ENCODE measurements at regions not wholly inside any gene's neighbourhood (a gene's known extent, or its start where the extent isn't known, plus 50 kb on each side); places are given as distances from the start of the nearest gene placed in this dataset. TPM values are rescaled to one million over a fixed set of nuclear protein-coding genes. Genes with fewer than 3 reads are reported as not detected.

- no peak overlapping the region for H3K27ac ChIP-seq (ENCODE audit: low read depth, low read length)
- H3K56ac ChIP-seq (ENCODE audit: low read length): no peak overlapping the region
- no peaks in the 10 kb centered on the region for H3K27me3 ChIP-seq (ENCODE audit: insufficient read depth, low read length, poor library complexity)
- no peak overlapping the region for H3K4ac ChIP-seq (ENCODE audit: low read depth, low read length)
- peak; percentile 3 for DNase-seq
- no peak overlapping the region for H3K4me3 ChIP-seq (ENCODE audit: low read length)
- H2AK5ac ChIP-seq (ENCODE audit: low read length): no peak overlapping the region
- H4K5ac ChIP-seq (ENCODE audit: low read length): no peak overlapping the region
- H3K4me2 ChIP-seq (ENCODE audit: low read length): no peak overlapping the region
- H3K4me1 ChIP-seq (ENCODE audit: control insufficient read depth, low read depth, low read length): no peaks in the 10 kb centered on the region
- H3K79me1 ChIP-seq (ENCODE audit: low read length): no peaks in the 10 kb centered on the region
- H4K8ac ChIP-seq (ENCODE audit: low read depth, low read length): no peak overlapping the region
- H2BK120ac ChIP-seq (ENCODE audit: low read depth, low read length): no peak overlapping the region
- H3K79me2 ChIP-seq (ENCODE audit: control insufficient read depth, insufficient read depth, low read length): no peaks in the 10 kb centered on the region
- no peaks in the 10 kb centered on the region for H3K36me3 ChIP-seq (ENCODE audit: control insufficient read depth, insufficient read depth, low read length)
- no peak overlapping the region for H3K23ac ChIP-seq (ENCODE audit: low read length)
- no peak overlapping the region for H2BK15ac ChIP-seq (replicated peaks; ENCODE audit: low read depth)
- no peak overlapping the region for H3K18ac ChIP-seq (ENCODE audit: low read length)
- no peak overlapping the region for H3K9ac ChIP-seq (ENCODE audit: low read length)
- H2BK5ac ChIP-seq (ENCODE audit: low read length): no peak overlapping the region
- no CpG with 5 or more reads among the region's 12 CpGs for WGBS (ENCODE audit: extremely low coverage, insufficient coverage, low lambda C conversion rate)
These were observed 78.9 kb upstream of the CNKSR2 start for GRCh38 chrX:21295246-21295820.

DNA sequence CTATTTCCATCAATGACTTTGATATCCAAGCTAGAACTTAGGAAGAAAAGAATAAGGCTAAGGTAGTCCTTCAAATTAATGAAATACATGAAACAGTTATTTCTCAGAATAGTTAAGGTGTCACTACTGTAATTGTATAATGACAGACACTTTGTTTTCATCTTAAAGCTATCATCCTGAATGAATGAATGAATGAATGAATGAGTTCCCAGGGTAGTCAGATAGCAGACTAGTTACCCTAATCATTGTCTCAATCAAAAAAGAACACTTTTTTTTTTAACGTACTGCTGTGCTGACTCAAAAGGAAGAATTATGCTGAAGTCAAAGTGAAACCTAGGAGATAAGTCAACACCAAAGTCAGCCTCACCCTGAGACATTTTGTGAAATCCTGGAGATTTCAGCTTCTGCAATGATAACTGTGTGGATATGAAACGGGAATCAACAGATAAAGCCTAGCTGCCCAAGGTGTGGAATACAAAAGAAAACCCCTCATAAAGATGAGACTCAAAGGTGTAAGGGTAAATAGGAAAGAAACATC is 68.3 kb upstream of the CNKSR2 start:
- H4K8ac ChIP-seq (ENCODE audit: low read depth, low read length): no peak overlapping the region
- H3K79me1 ChIP-seq (ENCODE audit: low read length): no peaks in the 10 kb centered on the region

DNA sequence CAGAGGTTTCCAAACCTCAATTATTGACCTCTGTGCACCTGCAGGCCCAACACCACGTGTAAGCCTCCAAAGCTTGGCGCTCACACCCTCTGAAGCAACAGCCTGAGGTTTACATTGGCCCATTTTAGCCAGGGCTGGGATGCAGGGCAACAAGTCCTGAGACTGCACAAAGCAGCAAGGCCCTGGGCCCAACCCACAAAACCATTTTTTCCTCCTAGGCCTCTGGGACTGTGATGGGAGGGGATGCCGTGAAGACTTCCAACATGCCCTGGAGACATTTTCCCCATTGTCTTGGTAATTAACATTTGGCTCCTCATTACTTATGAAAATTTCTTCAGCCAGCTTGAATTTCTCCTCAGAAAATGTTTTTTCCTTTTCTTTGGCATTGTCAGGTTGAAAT is 54.9 kb upstream of the CNKSR2 start:
- no peak overlapping the region for H3K18ac ChIP-seq (ENCODE audit: low read length)
- no peaks in the 10 kb centered on the region for H3K79me2 ChIP-seq (ENCODE audit: control insufficient read depth, insufficient read depth, low read length)
- no peak for DNase-seq
- no peak overlapping the region for H3K23ac ChIP-seq (ENCODE audit: low read length)
- H2AK5ac ChIP-seq (ENCODE audit: low read length): no peak overlapping the region
- WGBS (ENCODE audit: extremely low coverage, insufficient coverage, low lambda C conversion rate): no CpG with 5 or more reads among the region's 3 CpGs
- no peaks in the 10 kb centered on the region for H3K4me1 ChIP-seq (ENCODE audit: control insufficient read depth, low read depth, low read length)
- H3K27ac ChIP-seq (ENCODE audit: low read depth, low read length): no peak overlapping the region
- H4K8ac ChIP-seq (ENCODE audit: low read depth, low read length): no peak overlapping the region
- no peak overlapping the region for H3K4me2 ChIP-seq (ENCODE audit: low read length)
- H3K79me1 ChIP-seq (ENCODE audit: low read length): no peaks in the 10 kb centered on the region
- no peak overlapping the region for H4K5ac ChIP-seq (ENCODE audit: low read length)
- H2BK120ac ChIP-seq (ENCODE audit: low read depth, low read length): no peak overlapping the region
- H3K4ac ChIP-seq (ENCODE audit: low read depth, low read length): no peak overlapping the region
- no peak overlapping the region for H3K9ac ChIP-seq (ENCODE audit: low read length)
- H2BK15ac ChIP-seq (replicated peaks; ENCODE audit: low read depth): no peak overlapping the region
- no peaks in the 10 kb centered on the region for H3K27me3 ChIP-seq (ENCODE audit: insufficient read depth, low read length, poor library complexity)
- H3K36me3 ChIP-seq (ENCODE audit: control insufficient read depth, insufficient read depth, low read length): no peaks in the 10 kb centered on the region
- no peak overlapping the region for H3K4me3 ChIP-seq (ENCODE audit: low read length)
- no peak overlapping the region for H3K56ac ChIP-seq (ENCODE audit: low read length)
- H2BK5ac ChIP-seq (ENCODE audit: low read length): no peak overlapping the region

More for the DNA sequence above, 68.3 kb upstream of the CNKSR2 start:
- H3K27me3 ChIP-seq (ENCODE audit: insufficient read depth, low read length, poor library complexity): no peaks in the 10 kb centered on the region
- H3K56ac ChIP-seq (ENCODE audit: low read length): no peak overlapping the region
- no peak overlapping the region for H3K9ac ChIP-seq (ENCODE audit: low read length)
- DNase-seq: no peak
- no peak overlapping the region for H3K4me3 ChIP-seq (ENCODE audit: low read length)
- H2BK15ac ChIP-seq (replicated peaks; ENCODE audit: low read depth): no peak overlapping the region
- H3K36me3 ChIP-seq (ENCODE audit: control insufficient read depth, insufficient read depth, low read length): no peaks in the 10 kb centered on the region
- H3K27ac ChIP-seq (ENCODE audit: low read depth, low read length): no peak overlapping the region
- H2AK5ac ChIP-seq (ENCODE audit: low read length): no peak overlapping the region
- WGBS (ENCODE audit: extremely low coverage, insufficient coverage, low lambda C conversion rate): no CpG with 5 or more reads among the region's 2 CpGs
- H3K18ac ChIP-seq (ENCODE audit: low read length): no peak overlapping the region
- no peak overlapping the region for H3K4ac ChIP-seq (ENCODE audit: low read depth, low read length)
- H3K4me1 ChIP-seq (ENCODE audit: control insufficient read depth, low read depth, low read length): no peaks in the 10 kb centered on the region
- H4K5ac ChIP-seq (ENCODE audit: low read length): no peak overlapping the region
- H2BK120ac ChIP-seq (ENCODE audit: low read depth, low read length): no peak overlapping the region
- no peak overlapping the region for H2BK5ac ChIP-seq (ENCODE audit: low read length)
- no peak overlapping the region for H3K23ac ChIP-seq (ENCODE audit: low read length)
- no peak overlapping the region for H3K4me2 ChIP-seq (ENCODE audit: low read length)
- no peaks in the 10 kb centered on the region for H3K79me2 ChIP-seq (ENCODE audit: control insufficient read depth, insufficient read depth, low read length)

Small RNA genes in the stretch of these regions (small RNA-seq; reads per million reads assigned to genes)
- not detected for gene RNU6-133P (ENCODE audit: insufficient read depth)
